SHP77 treated with DMSO at 0.1 percent for 48 hours (cell line): ENCODE measurements at regions not wholly inside any gene's neighbourhood (a gene's known extent, or its start where the extent isn't known, plus 50 kb on each side); places are given as distances from the start of the nearest gene placed in this dataset.

Experiments used
- DNase-seq: peaks from one replicate; lab custom pipeline; 2025; lab: John Stamatoyannopoulos, UW

GRCh38 chr18:75677696-75678455 is 250.4 kb upstream of the SMIM21 start:
- no peak for DNase-seq

- no peak for DNase-seq
Observed at GRCh38 chr18:75660932-75661331, 233.4 kb upstream of the SMIM21 start.

- DNase-seq, result no peak
Observed at GRCh38 chr18:75659535-75660023, 232.1 kb upstream of the SMIM21 start.

- DNase-seq, result no peak
Observed at GRCh38 chr18:75658330-75658729, 230.8 kb upstream of the SMIM21 start.

- DNase-seq, result no peak
Observed at GRCh38 chr18:75656563-75657247, 229.2 kb upstream of the SMIM21 start.

GRCh38 chr18:75656035-75656434 is 228.5 kb upstream of the SMIM21 start:
- DNase-seq, result no peak

GRCh38 chr18:75654851-75655751 is 227.6 kb upstream of the SMIM21 start:
- DNase-seq, result no peak

GRCh38 chr18:75654386-75654785 is 226.9 kb upstream of the SMIM21 start:
- no peak for DNase-seq

GRCh38 chr18:75652528-75652927 is 225.0 kb upstream of the SMIM21 start:
- no peak for DNase-seq

- DNase-seq, result no peak
Observed at GRCh38 chr18:75644871-75645270, 217.4 kb upstream of the SMIM21 start.

- DNase-seq, result no peak
Observed at GRCh38 chr18:75643083-75643482, 215.6 kb upstream of the SMIM21 start.

- no peak for DNase-seq
Observed at GRCh38 chr18:75639472-75639831, 211.9 kb upstream of the SMIM21 start.

- DNase-seq, result no peak
Observed at GRCh38 chr18:75638776-75639471, 211.4 kb upstream of the SMIM21 start.

- DNase-seq, result no peak
Observed at GRCh38 chr18:75638223-75638775, 210.8 kb upstream of the SMIM21 start.

GRCh38 chr18:75635096-75635495 is 207.6 kb upstream of the SMIM21 start:
- peak; percentile 7 for DNase-seq

GRCh38 chr18:75625966-75626365 is 198.5 kb upstream of the SMIM21 start:
- no peak for DNase-seq

- DNase-seq, result no peak
Observed at GRCh38 chr18:75624869-75625268, 197.4 kb upstream of the SMIM21 start.

GRCh38 chr18:75621818-75622217 is 194.3 kb upstream of the SMIM21 start:
- no peak for DNase-seq

GRCh38 chr18:75618146-75618545 is 190.6 kb upstream of the SMIM21 start:
- DNase-seq, result no peak

- no peak for DNase-seq
Observed at GRCh38 chr18:75612456-75612855, 185.0 kb upstream of the SMIM21 start.

GRCh38 chr18:75607701-75608100 is 180.2 kb upstream of the SMIM21 start:
- DNase-seq, result no peak

- no peak for DNase-seq
Observed at GRCh38 chr18:75592527-75592926, 165.0 kb upstream of the SMIM21 start.
